WTC11 (cell line): ENCODE measurements at regions not wholly inside any gene's neighbourhood (a gene's known extent, or its start where the extent isn't known, plus 50 kb on each side); places are given as distances from the start of the nearest gene placed in this dataset.

Experiments used
- ATAC-seq: fragments of 200-7000 bp; cut with Tn5 transposase; 2 replicates; pipeline ENCODE4 v1.10.0; 2021; ENCODE audit warnings: mild to moderate bottlenecking, moderate library complexity
- CTCF ChIA-PET: fragments of 300-600 bp; sonication (Branson Sonifier 250); formaldehyde crosslinking; loops from one replicate; lab custom pipeline; 2021; ENCODE audit warnings: antibody characterized with exemption; lab: Charles Lee
- POLR2A ChIA-PET: fragments of 350-600 bp; sonication (Branson Sonifier 250); formaldehyde crosslinking; loops from one replicate; lab custom pipeline; 2021; ENCODE audit warnings: antibody characterized with exemption; lab: Charles Lee
- DNase-seq: peaks from one replicate; pipeline ENCODE4 v3.0.0; 2021; ENCODE audit warnings: low spot score
- H3K27ac Mint-ChIP-seq: 2 replicates; pipeline ENCODE4 v1.8.0; 2021; ENCODE audit warnings: mixed read lengths
- H3K27me3 Mint-ChIP-seq: 2 replicates; pipeline ENCODE4 v1.8.0; 2021; ENCODE audit warnings: low read depth, mild to moderate bottlenecking, moderate library complexity, mixed read lengths
- H3K36me3 Mint-ChIP-seq: 2 replicates; pipeline ENCODE4 v1.8.0; 2021; ENCODE audit warnings: mixed read lengths
- H3K4me1 Mint-ChIP-seq: 2 replicates; pipeline ENCODE4 v1.8.0; 2022; ENCODE audit warnings: mixed read lengths
- H3K4me3 Mint-ChIP-seq: 2 replicates; pipeline ENCODE4 v1.8.0; 2021; ENCODE audit warnings: mild to moderate bottlenecking, moderate library complexity, mixed read lengths
- H3K9me3 Mint-ChIP-seq: 2 replicates; pipeline ENCODE4 v1.8.0; 2021; ENCODE audit warnings: mixed read lengths
- CREB1 ChIP-seq: sonication (generic); formaldehyde crosslinking; IDR thresholded peaks from 2 replicates; pipeline ENCODE4 v1.8.0; 2023; ENCODE audit warnings: mild to moderate bottlenecking, missing genetic modification reagents
- CTCF ChIP-seq: fragments of 200-600 bp; IDR thresholded peaks from 2 replicates; pipeline ENCODE4 v1.8.0; 2022; ENCODE audit warnings: antibody characterized with exemption
- E2F1 ChIP-seq: sonication (generic); formaldehyde crosslinking; IDR thresholded peaks from 2 replicates; pipeline ENCODE4 v1.8.0; 2022; ENCODE audit warnings: mild to moderate bottlenecking, missing genetic modification reagents
- ESRRA ChIP-seq: sonication (generic); formaldehyde crosslinking; IDR thresholded peaks from 2 replicates; pipeline ENCODE4 v1.8.1; 2022; ENCODE audit warnings: mild to moderate bottlenecking, missing genetic modification reagents, borderline replicate concordance
- GRHL2 ChIP-seq: fragments of 250-450 bp; sonication (Bioruptor Pico); IDR thresholded peaks from 2 replicates; pipeline ENCODE4 v1.8.0; 2022; ENCODE audit warnings: mild to moderate bottlenecking, moderate library complexity; ENCODE audit not compliant: insufficient replicate concordance, severe bottlenecking
- GTF2I ChIP-seq: fragments of 250-450 bp; sonication (Bioruptor Pico); conservative IDR thresholded peaks from 2 replicates; pipeline ENCODE4 v1.4.0; 2021; ENCODE audit warnings: mild to moderate bottlenecking
- HMGA2 ChIP-seq: fragments of 250-450 bp; sonication (Bioruptor Pico); IDR thresholded peaks from 2 replicates; pipeline ENCODE4 v1.4.0; 2021; ENCODE audit warnings: mild to moderate bottlenecking, moderate library complexity
- JAZF1 ChIP-seq: fragments of 250-450 bp; sonication (Bioruptor Pico); IDR thresholded peaks from 2 replicates; pipeline ENCODE4 v1.9.0; 2021; ENCODE audit warnings: moderate library complexity, mild to moderate bottlenecking, inconsistent platforms
- NR2C2 ChIP-seq: sonication (generic); formaldehyde crosslinking; IDR thresholded peaks from 2 replicates; pipeline ENCODE4 v1.8.0; 2022; ENCODE audit warnings: mild to moderate bottlenecking, missing genetic modification reagents
- PREB ChIP-seq: sonication (generic); formaldehyde crosslinking; IDR thresholded peaks from 2 replicates; pipeline ENCODE4 v1.8.1; 2022; ENCODE audit warnings: mild to moderate bottlenecking, missing genetic modification reagents, moderate library complexity, borderline replicate concordance
- PRRX2 ChIP-seq: fragments of 250-450 bp; sonication (Bioruptor Pico); IDR thresholded peaks from 2 replicates; pipeline ENCODE4 v1.8.0; 2021; ENCODE audit warnings: mild to moderate bottlenecking
- RELA ChIP-seq: sonication (generic); formaldehyde crosslinking; IDR thresholded peaks from 2 replicates; pipeline ENCODE4 v1.8.1; 2022; ENCODE audit warnings: missing genetic modification reagents, mild to moderate bottlenecking, borderline replicate concordance
- TEAD4 ChIP-seq: sonication (generic); formaldehyde crosslinking; IDR thresholded peaks from 2 replicates; pipeline ENCODE4 v1.8.0; 2022; ENCODE audit warnings: mild to moderate bottlenecking, missing genetic modification reagents
- ZBTB43 ChIP-seq: sonication (generic); formaldehyde crosslinking; IDR thresholded peaks from 2 replicates; pipeline ENCODE4 v1.8.1; 2023; ENCODE audit warnings: mild to moderate bottlenecking, missing genetic modification reagents
- ZNF219 ChIP-seq: sonication (generic); formaldehyde crosslinking; IDR thresholded peaks from 2 replicates; pipeline ENCODE4 v1.8.0; 2023; ENCODE audit warnings: missing genetic modification reagents, mild to moderate bottlenecking, borderline replicate concordance
- ZNF281 ChIP-seq: sonication (generic); formaldehyde crosslinking; IDR thresholded peaks from 2 replicates; pipeline ENCODE4 v1.8.0; 2023; ENCODE audit warnings: mild to moderate bottlenecking, missing genetic modification reagents
- TF ChIP-seq, protein P1 (sequence below): sonication (generic); formaldehyde crosslinking; IDR thresholded peaks from 2 replicates; pipeline ENCODE4 v1.8.1; 2023; ENCODE audit warnings: mild to moderate bottlenecking, missing genetic modification reagents, moderate library complexity
- TF ChIP-seq, protein P2 (sequence below): fragments of 250-450 bp; sonication (Bioruptor Pico); conservative IDR thresholded peaks from 2 replicates; pipeline ENCODE4 v1.9.0; 2021; ENCODE audit warnings: mild to moderate bottlenecking

GRCh38 chr16:85539629-85540291 lies 73.4 kb upstream of the GSE1 start:
- peaks cover 11% of the 10 kb centered on the region for H3K36me3 Mint-ChIP-seq
- CTCF ChIA-PET = interaction anchor here (0.7 to 2.0 kb wide), 4 partner anchors 11 to 120 kb away, joined by 4 to 9 read pairs (median 4); no protein-coding TSS in a partner anchor
- H3K9me3 Mint-ChIP-seq = peaks cover 10% of the 10 kb centered on the region
- ATAC-seq = no peak
- no peak overlapping the region for H3K27ac Mint-ChIP-seq
- TF ChIP-seq RELA (CRISPR knock-in tag) (no peak), PREB (CRISPR knock-in tag) (no peak), GRHL2 (CRISPR knock-in tag) (no peak), ZBTB43 (CRISPR knock-in tag) (no peak), PRRX2 (CRISPR knock-in tag) (no peak), CTCF (no peak), HMGA2 (CRISPR knock-in tag) (no peak), NR2C2 (CRISPR knock-in tag) (no peak), ZNF219 (CRISPR knock-in tag) (no peak), E2F1 (no peak), GTF2I (no peak), JAZF1 (CRISPR knock-in tag) (no peak), TEAD4 (no peak)
- TF ChIP-seq, protein P1, sequence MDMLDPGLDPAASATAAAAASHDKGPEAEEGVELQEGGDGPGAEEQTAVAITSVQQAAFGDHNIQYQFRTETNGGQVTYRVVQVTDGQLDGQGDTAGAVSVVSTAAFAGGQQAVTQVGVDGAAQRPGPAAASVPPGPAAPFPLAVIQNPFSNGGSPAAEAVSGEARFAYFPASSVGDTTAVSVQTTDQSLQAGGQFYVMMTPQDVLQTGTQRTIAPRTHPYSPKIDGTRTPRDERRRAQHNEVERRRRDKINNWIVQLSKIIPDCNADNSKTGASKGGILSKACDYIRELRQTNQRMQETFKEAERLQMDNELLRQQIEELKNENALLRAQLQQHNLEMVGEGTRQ (CRISPR knock-in tag) = no peak
- TF ChIP-seq, all 79 proteins: peak for 0
- DNase-seq = no peak
- no peak overlapping the region for H3K4me3 Mint-ChIP-seq
- POLR2A ChIA-PET = no interaction called here
- peaks cover 23% of the 10 kb centered on the region for H3K4me1 Mint-ChIP-seq
- H3K27me3 Mint-ChIP-seq = peaks cover 5% of the 10 kb centered on the region; the same call in 1 of the 2 replicates

DNA sequence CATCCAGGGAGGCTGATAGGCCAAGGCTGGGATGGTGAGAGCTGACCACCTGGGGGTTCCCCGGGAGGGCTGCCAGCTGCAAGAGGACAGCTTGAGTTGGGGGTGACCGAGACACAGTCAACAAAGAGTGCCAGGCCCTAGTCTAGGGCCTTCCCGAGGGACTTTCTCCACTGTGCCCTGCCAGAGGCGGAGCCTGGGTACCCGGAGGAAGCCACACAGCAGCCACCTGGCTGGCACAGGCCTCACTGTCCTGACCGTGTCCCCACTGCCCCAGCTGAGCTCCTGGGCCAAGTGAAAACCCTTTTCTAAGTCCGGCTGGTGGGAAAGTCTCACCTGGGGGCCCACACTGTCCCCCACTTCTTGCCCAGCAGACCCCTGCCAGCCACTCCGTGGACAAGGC lies 71.9 kb upstream of the GSE1 start:
- DNase-seq (no peak), ATAC-seq (no peak)
- POLR2A ChIA-PET = no interaction called here
- H3K27me3 Mint-ChIP-seq = peaks cover 5% of the 10 kb centered on the region; the same call in 1 of the 2 replicates
- CTCF ChIA-PET = interaction anchor here (1.1 to 1.3 kb wide), 2 partner anchors 12 to 121 kb away, joined by 3 to 4 read pairs; no protein-coding TSS in a partner anchor
- H3K4me3 Mint-ChIP-seq = no peak overlapping the region
- peaks cover 10% of the 10 kb centered on the region for H3K9me3 Mint-ChIP-seq
- H3K36me3 Mint-ChIP-seq = peaks cover 11% of the 10 kb centered on the region
- no peak overlapping the region for H3K27ac Mint-ChIP-seq
- peaks cover 23% of the 10 kb centered on the region for H3K4me1 Mint-ChIP-seq
- TF ChIP-seq CREB1 = no peak

DNA sequence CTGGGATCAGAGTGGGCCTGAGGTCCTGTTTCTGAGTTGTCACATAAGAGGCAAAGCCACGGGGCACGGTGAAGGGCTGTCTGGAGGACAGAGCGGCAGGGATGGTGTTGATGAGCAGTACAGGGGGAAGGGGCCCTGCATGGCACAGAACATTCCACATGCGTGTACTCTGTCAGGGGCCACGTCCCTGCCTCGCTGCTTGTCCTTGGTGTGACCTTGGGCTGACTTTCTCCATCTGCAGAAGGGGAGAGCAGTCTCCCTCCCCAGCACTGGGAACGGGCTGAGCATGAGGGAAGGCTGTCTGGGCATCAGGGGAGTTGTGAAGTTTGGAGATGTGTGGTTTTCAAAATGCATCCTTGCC lies 71.5 kb upstream of the GSE1 start:
- H3K4me3 Mint-ChIP-seq = no peak overlapping the region
- ChIA-PET CTCF (interaction anchor here (1.1 to 1.6 kb wide), 3 partner anchors 9 to 125 kb away, joined by 3 to 7 read pairs (median 4); no protein-coding TSS in a partner anchor), POLR2A (no interaction called here)
- H3K4me1 Mint-ChIP-seq = peaks cover 23% of the 10 kb centered on the region
- DNase-seq = no peak
- H3K36me3 Mint-ChIP-seq = peaks cover 11% of the 10 kb centered on the region
- peaks cover 10% of the 10 kb centered on the region for H3K9me3 Mint-ChIP-seq
- H3K27me3 Mint-ChIP-seq = peaks cover 5% of the 10 kb centered on the region; the same call in 1 of the 2 replicates
- no peak for ATAC-seq
- TF ChIP-seq ZNF281 (CRISPR knock-in tag) (no peak), ESRRA (CRISPR knock-in tag) (peak; percentile 40; the same call in 1 of the 2 replicates)
- TF ChIP-seq, protein P2, sequence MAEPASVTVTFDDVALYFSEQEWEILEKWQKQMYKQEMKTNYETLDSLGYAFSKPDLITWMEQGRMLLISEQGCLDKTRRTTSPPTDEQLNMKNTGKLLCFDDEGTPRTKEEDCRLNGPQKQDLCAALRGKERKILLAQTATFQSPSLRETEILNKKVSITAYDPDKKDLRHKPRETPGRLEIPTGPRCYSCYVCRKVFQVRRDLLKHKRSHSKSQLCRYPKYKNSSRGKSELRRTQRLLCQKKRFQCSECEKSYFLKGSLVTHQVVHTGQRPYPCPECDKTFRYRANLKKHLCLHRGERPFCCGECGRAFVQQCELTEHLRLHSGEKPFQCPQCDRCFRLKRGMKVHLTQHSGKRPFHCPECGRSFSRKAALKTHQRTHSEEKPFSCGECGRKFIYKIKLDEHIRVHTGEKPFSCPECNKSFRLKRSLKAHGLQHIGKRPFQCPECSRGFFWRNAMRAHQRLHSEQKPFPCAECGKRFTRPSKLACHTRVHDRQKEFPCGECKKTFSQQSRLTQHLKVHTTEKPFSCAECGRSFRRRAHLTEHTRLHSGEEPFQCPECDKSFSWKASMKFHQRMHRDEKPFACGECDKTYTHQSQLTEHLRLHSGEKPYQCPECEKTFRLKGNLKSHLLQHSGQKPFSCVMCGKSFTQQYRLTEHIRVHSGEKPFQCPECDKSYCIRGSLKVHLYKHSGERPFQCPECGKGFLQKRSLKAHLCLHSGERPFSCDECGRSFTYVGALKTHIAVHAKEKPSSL (CRISPR knock-in tag) = no peak
- peak overlapping the region; percentile 64; the same call in 1 of the 2 replicates for H3K27ac Mint-ChIP-seq
